Activated CD4-positive, alpha-beta T cell treated with anti-CD3 and anti-CD28 coated beads for 36 hours (primary cell): ENCODE measurements at regions not wholly inside any gene's neighbourhood (a gene's known extent, or its start where the extent isn't known, plus 50 kb on each side); places are given as distances from the start of the nearest gene placed in this dataset.

ENCODE experiments used
- ATAC-seq: fragments of 200-7000 bp; cut with Tn5 transposase; one replicate; pipeline ENCODE4 v1.10.0; 2021; ENCODE audit warnings: mild to moderate bottlenecking, moderate library complexity
- CTCF ChIA-PET: fragments of 350-600 bp; sonication (Branson Sonifier 250); formaldehyde crosslinking; loops from one replicate; lab custom pipeline; 2021; ENCODE audit warnings: antibody characterized with exemption; lab: Charles Lee
- POLR2A ChIA-PET: fragments of 350-600 bp; sonication (Branson Sonifier 250); formaldehyde crosslinking; loops from one replicate; lab custom pipeline; 2021; ENCODE audit warnings: antibody characterized with exemption, inconsistent platforms; lab: Charles Lee
- DNase-seq: peaks from one replicate; pipeline ENCODE4 v3.0.0-alpha.2; 2020
- H3K27ac Mint-ChIP-seq: one replicate; pipeline ENCODE4 v1.8.0; 2021; ENCODE audit warnings: mixed read lengths
- H3K27me3 Mint-ChIP-seq: one replicate; pipeline ENCODE4 v1.8.0; 2021; ENCODE audit warnings: mixed read lengths
- H3K36me3 Mint-ChIP-seq: one replicate; pipeline ENCODE4 v1.8.0; 2021; ENCODE audit warnings: low read depth, mixed read lengths
- H3K4me1 Mint-ChIP-seq: one replicate; pipeline ENCODE4 v1.8.0; 2021; ENCODE audit warnings: mixed read lengths
- H3K4me3 Mint-ChIP-seq: one replicate; pipeline ENCODE4 v1.8.0; 2021; ENCODE audit warnings: mild to moderate bottlenecking, moderate library complexity, mixed read lengths
- H3K9me3 Mint-ChIP-seq: one replicate; pipeline ENCODE4 v1.8.0; 2021; ENCODE audit warnings: low read depth, mixed read lengths
- intact Hi-C, 2 experiments: fragments of 100-400 bp; cut with DNase I in 1 of 2; cut with micrococcal nuclease in 1 of 2; formaldehyde crosslinking; loops; one replicate each; pipeline versions ENCODE4 v1.14.2 to v1.15.1; 2022 to 2024; cut with DNase I, micrococcal nuclease

DNA sequence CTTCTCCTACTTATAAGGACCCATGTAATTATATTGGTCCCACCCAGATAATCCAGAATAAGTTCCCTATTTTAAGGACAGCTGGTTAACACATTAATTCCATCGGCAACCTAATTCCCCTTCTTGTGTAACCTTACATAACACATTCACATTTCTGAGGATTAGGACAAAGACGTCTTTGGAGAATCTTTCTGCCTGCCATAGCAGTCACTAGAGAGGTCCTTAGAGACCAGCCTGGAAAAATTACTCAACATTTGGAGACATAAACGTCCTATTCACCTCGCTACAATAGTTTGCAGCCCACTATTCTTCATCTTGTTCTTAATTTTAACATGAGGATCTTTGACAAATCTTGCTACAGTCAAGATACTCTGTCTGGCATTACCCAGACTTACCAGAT lies 100.1 kb downstream of the MAFB start:
- ATAC-seq (no peak), DNase-seq (no peak)
- no peaks in the 10 kb centered on the region for H3K4me1 Mint-ChIP-seq
- CTCF ChIA-PET = interaction anchor here (0.7 kb wide), 1 partner anchor 295 kb away, joined by 3 read pairs; no protein-coding TSS in a partner anchor
- H3K27me3 Mint-ChIP-seq = peaks cover 22% of the 10 kb centered on the region
- no peaks in the 10 kb centered on the region for H3K36me3 Mint-ChIP-seq
- no peak overlapping the region for H3K27ac Mint-ChIP-seq
- POLR2A ChIA-PET = no interaction called here
- no peaks in the 10 kb centered on the region for H3K9me3 Mint-ChIP-seq
- intact Hi-C loops = no loop called here
- H3K4me3 Mint-ChIP-seq = no peak overlapping the region

DNA sequence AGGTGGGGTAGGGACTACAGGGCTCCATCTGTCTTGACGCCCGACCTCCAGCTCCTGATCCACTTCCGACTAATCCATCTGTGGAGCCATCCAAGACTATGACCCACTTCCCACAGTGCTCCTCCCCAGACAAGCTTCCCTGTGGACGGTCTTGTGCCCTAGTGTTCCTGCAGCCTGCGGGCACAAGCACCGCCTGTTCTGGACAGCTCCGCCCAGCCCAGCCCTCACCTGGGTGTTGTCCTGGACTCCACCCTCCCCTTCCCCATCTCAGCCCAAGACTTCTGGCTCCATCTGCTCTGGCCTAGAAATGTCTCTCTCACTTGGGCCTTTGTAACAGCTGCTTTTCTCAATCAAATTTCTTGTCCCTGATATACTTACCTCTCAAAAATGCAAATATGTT lies 102.0 kb downstream of the MAFB start:
- ChIA-PET CTCF (no interaction called here), POLR2A (no interaction called here)
- no peaks in the 10 kb centered on the region for H3K4me1 Mint-ChIP-seq
- DNase-seq = no peak
- no peaks in the 10 kb centered on the region for H3K9me3 Mint-ChIP-seq
- H3K4me3 Mint-ChIP-seq = no peak overlapping the region
- H3K27me3 Mint-ChIP-seq = peaks cover 12% of the 10 kb centered on the region
- intact Hi-C loops = no loop called here
- ATAC-seq = no peak
- no peak overlapping the region for H3K27ac Mint-ChIP-seq
- H3K36me3 Mint-ChIP-seq = no peaks in the 10 kb centered on the region

DNA sequence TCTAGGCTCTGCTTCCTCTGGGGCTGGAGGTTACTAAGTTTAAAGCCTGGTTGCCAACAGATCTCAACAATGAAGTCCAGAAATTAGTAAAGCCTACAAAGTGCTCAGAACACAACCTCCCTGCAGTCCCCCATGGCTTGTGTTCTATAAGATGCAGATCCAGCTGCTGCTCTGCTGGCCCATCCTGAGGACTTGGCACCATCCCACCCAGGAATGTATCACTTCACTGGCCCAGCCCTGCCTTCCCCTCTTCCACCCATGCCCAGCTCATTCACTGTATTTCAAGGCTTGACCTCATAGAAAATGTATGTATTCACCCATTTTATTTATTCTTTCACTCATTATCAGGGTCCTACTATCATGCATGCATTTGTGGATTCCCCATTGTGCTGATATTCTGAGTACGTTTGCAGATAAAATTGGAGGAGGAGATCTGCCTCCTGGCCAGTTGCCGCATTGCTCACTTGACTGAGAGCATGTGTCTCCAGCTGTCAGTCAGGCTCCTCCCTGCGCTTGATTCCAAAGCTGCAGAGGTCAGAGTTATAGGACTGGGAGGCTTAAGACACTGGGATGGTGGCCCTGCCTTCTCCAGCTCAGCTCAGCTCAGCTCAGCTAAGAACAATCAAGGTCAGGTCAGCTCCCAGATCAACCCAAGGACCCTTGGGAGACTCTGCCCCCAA lies 104.8 kb downstream of the MAFB start:
- no peak overlapping the region for H3K27ac Mint-ChIP-seq
- H3K4me1 Mint-ChIP-seq = no peaks in the 10 kb centered on the region
- H3K27me3 Mint-ChIP-seq = peaks cover 15% of the 10 kb centered on the region
- DNase-seq (no peak), ATAC-seq (no peak)
- H3K4me3 Mint-ChIP-seq = no peak overlapping the region
- CTCF ChIA-PET = interaction anchor here (0.6 to 0.7 kb wide), 4 partner anchors 36 to 390 kb away, joined by 3 read pairs; no protein-coding TSS in a partner anchor
- H3K9me3 Mint-ChIP-seq = no peaks in the 10 kb centered on the region
- intact Hi-C loops = no loop called here
- POLR2A ChIA-PET = no interaction called here
- H3K36me3 Mint-ChIP-seq = no peaks in the 10 kb centered on the region

DNA sequence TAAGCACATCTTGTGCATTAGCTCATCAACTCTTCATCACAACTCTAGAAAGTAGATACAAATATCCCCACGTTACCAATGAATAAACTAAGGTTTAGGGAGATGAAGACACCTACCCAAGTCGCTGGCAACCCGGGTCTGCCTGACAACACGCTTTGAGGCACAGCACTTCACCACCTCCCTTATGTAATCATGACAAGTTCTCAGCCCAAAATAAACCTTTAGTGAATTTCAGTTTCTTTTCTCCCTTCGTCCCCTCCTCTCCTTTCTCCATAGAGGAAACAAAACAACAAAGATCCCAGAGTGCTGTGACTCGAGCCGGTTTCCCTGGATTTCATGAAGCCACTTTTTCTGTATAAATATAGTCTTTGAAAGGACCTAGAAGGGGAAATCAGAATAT lies 105.4 kb downstream of the MAFB start:
- POLR2A ChIA-PET = no interaction called here
- Mint-ChIP-seq H3K9me3 (no peaks in the 10 kb centered on the region), H3K27ac (no peak overlapping the region), H3K4me3 (no peak overlapping the region), H3K4me1 (no peaks in the 10 kb centered on the region), H3K36me3 (no peaks in the 10 kb centered on the region), H3K27me3 (peaks cover 9% of the 10 kb centered on the region)
- CTCF ChIA-PET = interaction anchor here (0.6 to 0.7 kb wide), 2 partner anchors 97 to 390 kb away, joined by 3 read pairs; no protein-coding TSS in a partner anchor
- DNase-seq = no peak
- intact Hi-C loops = no loop called here
- no peak for ATAC-seq

DNA sequence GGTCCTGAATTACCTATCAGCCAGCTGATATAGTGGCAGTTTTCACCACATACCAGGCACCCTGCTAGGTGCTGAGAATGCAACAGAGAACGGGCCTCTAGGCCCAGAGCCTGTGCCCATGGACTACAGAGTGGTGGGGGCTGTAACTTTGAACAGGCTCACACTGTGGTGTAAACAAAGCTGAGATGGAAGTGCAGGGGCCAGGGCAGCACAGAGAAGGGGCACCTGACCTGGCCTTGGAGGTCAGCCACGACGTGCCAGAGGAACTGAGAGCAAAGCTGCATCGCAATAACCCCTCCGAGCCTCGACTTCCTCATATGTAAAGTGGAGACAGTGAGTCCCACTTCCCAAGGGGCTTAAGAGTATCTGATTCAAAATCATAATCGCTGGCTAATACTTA lies 105.8 kb downstream of the MAFB start:
- Mint-ChIP-seq H3K27ac (no peak overlapping the region), H3K4me1 (no peaks in the 10 kb centered on the region)

DNA sequence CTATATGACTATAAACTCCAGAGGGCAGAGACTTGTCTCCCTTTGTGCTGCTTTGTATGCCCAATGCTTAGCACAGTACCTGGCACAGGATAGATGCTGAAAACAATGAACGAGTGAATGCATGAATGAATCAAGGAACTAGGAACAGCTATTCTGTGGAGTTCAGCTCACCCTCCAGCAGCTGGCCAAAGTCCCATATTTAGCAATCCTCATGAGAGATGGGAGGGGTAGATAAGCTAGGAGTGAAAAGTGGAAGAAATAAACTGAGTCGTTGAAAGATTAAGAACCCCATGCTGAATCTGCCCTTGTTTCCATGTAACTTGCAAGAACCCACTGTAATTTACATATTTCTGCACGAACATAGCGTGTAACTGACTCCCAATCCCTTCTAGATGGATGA lies 106.5 kb downstream of the MAFB start:
- ATAC-seq = no peak
- intact Hi-C loops = no loop called here
- Mint-ChIP-seq H3K4me3 (no peak overlapping the region), H3K27me3 (peaks cover 8% of the 10 kb centered on the region), H3K9me3 (no peaks in the 10 kb centered on the region), H3K36me3 (no peaks in the 10 kb centered on the region), H3K27ac (no peak overlapping the region), H3K4me1 (no peaks in the 10 kb centered on the region)
- ChIA-PET POLR2A (no interaction called here), CTCF (no interaction called here)
- DNase-seq = no peak

More for the DNA sequence above, 105.8 kb downstream of the MAFB start:
- CTCF ChIA-PET = interaction anchor here (0.6 kb wide), 1 partner anchor 98 kb away, joined by 3 read pairs; no protein-coding TSS in a partner anchor
- intact Hi-C loops = no loop called here
- ATAC-seq (no peak), DNase-seq (no peak)
- H3K9me3 Mint-ChIP-seq = no peaks in the 10 kb centered on the region
- no peak overlapping the region for H3K4me3 Mint-ChIP-seq
- POLR2A ChIA-PET = no interaction called here
- no peaks in the 10 kb centered on the region for H3K36me3 Mint-ChIP-seq
- H3K27me3 Mint-ChIP-seq = peaks cover 8% of the 10 kb centered on the region

DNA sequence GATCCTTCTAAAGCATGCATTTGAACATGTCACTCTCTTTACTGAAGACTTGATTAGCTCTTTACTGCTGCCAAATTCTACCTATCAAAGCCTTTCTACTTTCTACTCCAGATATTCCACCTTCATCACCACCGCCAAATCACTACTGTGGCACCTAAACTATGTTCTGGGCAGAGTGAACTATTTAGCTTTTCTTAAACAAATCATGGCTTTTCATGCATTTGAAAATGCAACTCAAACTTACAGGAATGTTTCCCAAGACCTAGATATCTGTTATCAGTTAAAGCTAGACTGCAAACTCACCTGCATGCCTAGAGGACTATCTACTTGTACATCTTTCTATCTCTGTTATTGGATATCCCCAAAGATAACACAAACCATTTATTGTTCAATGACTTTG lies 109.3 kb downstream of the MAFB start:
- H3K36me3 Mint-ChIP-seq = no peaks in the 10 kb centered on the region
- no peak overlapping the region for H3K27ac Mint-ChIP-seq
- POLR2A ChIA-PET = no interaction called here
- H3K4me3 Mint-ChIP-seq = no peak overlapping the region
- H3K9me3 Mint-ChIP-seq = no peaks in the 10 kb centered on the region
- no peaks in the 10 kb centered on the region for H3K4me1 Mint-ChIP-seq
- DNase-seq = no peak
- intact Hi-C loops = no loop called here
- peaks cover 8% of the 10 kb centered on the region for H3K27me3 Mint-ChIP-seq
- CTCF ChIA-PET = interaction anchor here (0.6 to 1.2 kb wide), 3 partner anchors 13 to 1445 kb away, joined by 3 to 4 read pairs (median 3); no protein-coding TSS in a partner anchor
- no peak for ATAC-seq

DNA sequence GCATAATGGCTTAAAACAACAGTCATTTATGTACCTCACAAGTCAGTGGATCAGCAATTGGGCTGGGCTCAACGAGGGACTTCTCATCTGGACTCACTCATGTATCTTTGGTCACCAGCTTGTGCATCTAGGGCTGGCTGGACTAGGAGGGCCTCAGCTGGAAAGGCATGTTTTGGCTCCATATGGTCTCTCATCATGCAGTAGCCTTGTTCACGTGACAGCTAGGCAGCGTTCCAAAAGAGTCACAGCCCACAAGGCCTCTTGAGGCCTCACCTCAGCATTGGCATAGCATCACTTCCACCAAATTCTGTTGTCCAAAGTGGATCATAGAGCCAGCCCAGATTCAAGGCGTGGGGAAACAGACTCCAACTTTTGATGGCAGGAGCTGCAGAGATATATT lies 110.1 kb downstream of the MAFB start:
- Mint-ChIP-seq H3K4me3 (no peak overlapping the region), H3K4me1 (no peaks in the 10 kb centered on the region), H3K27me3 (peaks cover 8% of the 10 kb centered on the region), H3K9me3 (no peaks in the 10 kb centered on the region), H3K36me3 (no peaks in the 10 kb centered on the region), H3K27ac (no peak overlapping the region)
- intact Hi-C loops = no loop called here
- ChIA-PET POLR2A (no interaction called here), CTCF (interaction anchor here (0.6 to 1.2 kb wide), 3 partner anchors 12 to 1445 kb away, joined by 3 to 4 read pairs (median 3); no protein-coding TSS in a partner anchor)
- no peak for ATAC-seq
- DNase-seq = no peak

DNA sequence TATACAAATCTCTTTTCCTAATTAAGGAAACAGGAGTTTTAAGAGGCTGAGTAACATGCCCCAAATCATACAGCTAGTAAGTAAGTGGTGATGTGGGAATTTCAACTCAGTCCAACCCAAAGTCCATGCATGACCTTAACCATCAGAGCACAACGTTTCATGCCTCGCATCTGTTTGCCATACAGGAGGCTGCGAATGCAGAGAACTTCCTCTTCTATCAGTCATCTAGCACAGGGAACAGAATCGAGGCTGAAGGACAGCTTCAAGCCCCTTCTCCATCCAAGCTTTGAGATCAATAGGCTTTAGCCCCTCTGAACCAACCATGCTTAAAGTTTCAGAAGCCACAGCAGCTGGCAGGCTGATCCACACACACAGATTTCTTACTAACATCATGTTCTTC lies 113.2 kb downstream of the MAFB start:
- Mint-ChIP-seq H3K4me1 (no peaks in the 10 kb centered on the region), H3K27ac (no peak overlapping the region), H3K9me3 (no peaks in the 10 kb centered on the region), H3K4me3 (no peak overlapping the region), H3K36me3 (no peaks in the 10 kb centered on the region), H3K27me3 (peaks cover 6% of the 10 kb centered on the region)
- POLR2A ChIA-PET = no interaction called here
- intact Hi-C loops = no loop called here
- CTCF ChIA-PET = interaction anchor here (0.9 kb wide), 1 partner anchor 343 kb away, joined by 4 read pairs; no protein-coding TSS in a partner anchor
- DNase-seq (no peak), ATAC-seq (no peak)

DNA sequence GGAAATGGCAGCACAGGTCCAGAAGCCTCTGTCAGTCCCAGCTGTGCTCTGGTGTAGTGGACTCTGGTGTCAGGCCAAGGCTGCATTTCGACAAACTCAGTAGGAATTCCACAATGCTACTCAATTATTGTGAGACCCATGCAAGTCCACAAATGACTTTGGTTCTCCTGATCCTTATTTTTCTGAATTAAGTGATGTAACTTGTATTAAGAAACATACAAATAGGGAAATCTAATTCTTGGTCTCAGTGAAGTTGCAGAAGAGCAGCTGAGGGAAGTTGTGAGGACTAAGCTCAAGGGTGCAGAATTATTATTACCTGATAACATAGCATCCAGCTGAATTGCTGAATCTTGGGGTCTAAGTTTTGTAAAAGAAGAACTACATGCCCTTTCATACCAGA lies 116.8 kb downstream of the MAFB start:
- H3K36me3 Mint-ChIP-seq = no peaks in the 10 kb centered on the region

DNA sequence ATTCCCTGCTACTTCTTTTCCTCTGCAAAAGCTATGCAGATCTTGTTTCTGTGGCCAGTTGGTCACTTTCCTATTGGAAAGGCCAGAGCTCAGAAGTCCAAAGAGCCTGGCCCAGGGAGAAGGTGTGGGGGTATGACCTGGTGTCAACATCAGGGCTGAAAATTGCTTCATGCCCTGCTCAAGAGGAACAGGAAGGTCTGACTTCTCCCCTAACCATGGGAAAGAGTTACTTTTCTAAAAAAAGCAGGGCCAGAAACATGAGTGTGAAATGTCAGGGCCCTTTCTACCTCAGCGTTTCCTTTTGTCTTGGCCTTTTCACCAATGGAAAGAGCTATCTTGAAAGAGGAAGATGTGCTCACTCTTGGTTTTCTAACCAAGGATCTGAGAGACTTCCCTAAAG lies 117.4 kb downstream of the MAFB start:
- ATAC-seq (no peak), DNase-seq (no peak)
- ChIA-PET CTCF (no interaction called here), POLR2A (no interaction called here)
- no peaks in the 10 kb centered on the region for H3K9me3 Mint-ChIP-seq
- H3K27me3 Mint-ChIP-seq = no peaks in the 10 kb centered on the region
- H3K27ac Mint-ChIP-seq = no peak overlapping the region
- H3K36me3 Mint-ChIP-seq = no peaks in the 10 kb centered on the region
- intact Hi-C loops = no loop called here
- H3K4me3 Mint-ChIP-seq = no peak overlapping the region
- H3K4me1 Mint-ChIP-seq = no peaks in the 10 kb centered on the region

More for the DNA sequence above, 116.8 kb downstream of the MAFB start:
- ChIA-PET POLR2A (no interaction called here), CTCF (no interaction called here)
- DNase-seq = no peak
- H3K4me3 Mint-ChIP-seq = no peak overlapping the region
- no peak overlapping the region for H3K27ac Mint-ChIP-seq
- intact Hi-C loops = no loop called here
- H3K27me3 Mint-ChIP-seq = no peaks in the 10 kb centered on the region
- no peak for ATAC-seq
- H3K4me1 Mint-ChIP-seq = no peaks in the 10 kb centered on the region
- no peaks in the 10 kb centered on the region for H3K9me3 Mint-ChIP-seq

DNA sequence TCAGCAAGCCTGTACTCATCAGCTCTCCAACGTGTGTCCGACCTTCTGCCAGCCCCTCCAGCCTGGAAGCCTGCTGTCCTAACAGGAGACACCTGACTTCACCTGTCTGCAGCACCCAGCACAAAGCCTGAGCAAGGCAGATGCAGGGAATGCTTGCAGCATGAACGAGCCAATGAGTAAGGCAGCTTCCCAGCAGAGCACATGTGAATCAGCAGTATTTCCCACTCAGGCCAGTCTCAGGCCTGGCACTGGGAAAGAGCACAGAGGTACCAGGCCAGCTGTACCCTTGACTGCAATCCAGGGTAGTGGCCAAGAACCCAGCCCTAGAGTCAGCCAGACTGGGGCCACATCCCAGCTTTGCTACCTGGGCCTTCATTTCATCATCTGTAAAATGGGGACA lies 120.8 kb downstream of the MAFB start:
- ChIA-PET CTCF (no interaction called here), POLR2A (no interaction called here)
- DNase-seq (no peak), ATAC-seq (no peak)
- H3K9me3 Mint-ChIP-seq = no peaks in the 10 kb centered on the region
- no peak overlapping the region for H3K4me3 Mint-ChIP-seq
- H3K27me3 Mint-ChIP-seq = peaks cover 4% of the 10 kb centered on the region
- intact Hi-C loops = no loop called here
- no peak overlapping the region for H3K27ac Mint-ChIP-seq
- H3K36me3 Mint-ChIP-seq = no peaks in the 10 kb centered on the region
- H3K4me1 Mint-ChIP-seq = no peaks in the 10 kb centered on the region
